Ovary (tissue), 7 donors: ENCODE measurements at regions not wholly inside any gene's neighbourhood (a gene's known extent, or its start where the extent isn't known, plus 50 kb on each side); places are given as distances from the start of the nearest gene placed in this dataset.

Experiments used
- DNase-seq, 5 donors: peaks; one replicate each; pipeline ENCODE4 v3.0.0-alpha.2; 2019 to 2020
- H3K27ac ChIP-seq, 2 donors: fragments of 200-600 bp; one replicate each; pipeline versions ENCODE4 v1.5.1 to v1.8.0; 2019 to 2022
- H3K27me3 ChIP-seq: fragments of 200-600 bp; one replicate; pipeline ENCODE4 v1.8.0; 2022
- H3K36me3 ChIP-seq: fragments of 200-600 bp; sonication (generic); one replicate; pipeline ENCODE4 v1.5.1; 2019
- H3K4me1 ChIP-seq: one replicate; pipeline ENCODE4 v1.8.1; 2013; ENCODE audit warnings: mild to moderate bottlenecking, moderate library complexity; ENCODE audit not compliant: insufficient read depth
- H3K4me3 ChIP-seq: fragments of 200-600 bp; sonication (generic); one replicate; pipeline ENCODE4 v1.5.1; 2017
- H3K9me3 ChIP-seq, 2 donors: fragments of 200-600 bp in 1 of 2; sonication (generic) in 1 of 2; one replicate each; pipeline versions ENCODE4 v1.5.1 to v1.8.1; 2013 to 2019; ENCODE audit warnings: mild to moderate bottlenecking in 1 of 2, moderate library complexity in 1 of 2
- EP300 ChIP-seq: sonication (generic); formaldehyde crosslinking; IDR thresholded peaks from one replicate; pipeline ENCODE4 v1.6.1; 2017; ENCODE audit warnings: antibody characterized with exemption
- POLR2A ChIP-seq: fragments of 450-650 bp; IDR thresholded peaks from one replicate; pipeline ENCODE4 v1.6.1; 2017; ENCODE audit warnings: antibody characterized with exemption, mild to moderate bottlenecking, moderate library complexity
- WGBS, 3 donors: extraction: QIAGEN DNeasy Blood & Tissue Kit in 1 of 3; methylation state at CpG; one replicate each; pipeline versions ENCODE4 v1.1.5 to v1.1.7; 2013 to 2017; 5-methylcytosine and 5-hydroxymethylcytosine counted together
- intact Hi-C, 4 donors: fragments of 100-400 bp; cut with DNase I; formaldehyde crosslinking; loops; one replicate each; pipeline versions ENCODE4 v1.11.0 to v1.15.1; 2022 to 2023
- TF ChIP-seq, protein P1 (sequence below), 3 donors: fragments of 450-650 bp in 2 of 3; fragments of 200-600 bp in 1 of 3; IDR thresholded peaks; one replicate each; pipeline versions ENCODE4 v1.5.1 to v1.8.0; 2016 to 2022; ENCODE audit warnings: antibody characterized with exemption in 3 of 3, mild to moderate bottlenecking in 1 of 3
- donor health status: DM: no; HTN: no; CAD: no; lungs with moderate emphysema.
- donor health status: DM: no; HTN: no; CAD: no.
- donor health status: Bipolar disorder and iron deficiency.
- donor health status: DM: no; HTN: no; CAD: no.
- donor health status: DM: yes; HTN: yes; CAD: no.

DNA sequence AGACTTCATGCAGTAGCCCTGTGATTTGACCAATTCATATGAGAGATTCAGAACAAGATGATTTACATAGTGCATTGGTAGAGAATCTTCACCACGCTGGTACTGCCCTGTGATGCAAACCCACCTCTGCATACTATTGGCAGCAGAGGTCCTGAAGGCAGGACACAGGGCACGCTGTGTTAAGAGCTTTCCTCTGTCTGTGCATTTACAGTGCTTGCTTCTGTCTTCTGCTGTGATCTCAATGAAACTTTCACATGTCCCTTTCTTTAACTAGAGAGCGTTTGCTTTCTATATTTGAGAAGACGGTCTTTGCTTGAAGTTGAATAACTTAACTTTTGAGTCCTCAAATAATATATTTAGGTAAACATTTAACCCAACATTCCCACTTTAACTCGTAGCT lies 219.0 kb upstream of the SPRY2 start:
- WGBS, 3 donors: 73 to 94% (median 83%) methylated on average over 5 of the region's 5 CpGs
- Histone ChIP-seq H3K36me3 (no peaks in the 10 kb centered on the region), H3K4me3 (no peak overlapping the region), H3K4me1 (no peaks in the 10 kb centered on the region), H3K27ac (no peak overlapping the region), H3K9me3 (no peaks in the 10 kb centered on the region), H3K27me3 (no peaks in the 10 kb centered on the region)
- intact Hi-C loops: no loop called here
- DNase-seq: no peak
- no peak for TF ChIP-seq EP300
- TF ChIP-seq, protein P1, sequence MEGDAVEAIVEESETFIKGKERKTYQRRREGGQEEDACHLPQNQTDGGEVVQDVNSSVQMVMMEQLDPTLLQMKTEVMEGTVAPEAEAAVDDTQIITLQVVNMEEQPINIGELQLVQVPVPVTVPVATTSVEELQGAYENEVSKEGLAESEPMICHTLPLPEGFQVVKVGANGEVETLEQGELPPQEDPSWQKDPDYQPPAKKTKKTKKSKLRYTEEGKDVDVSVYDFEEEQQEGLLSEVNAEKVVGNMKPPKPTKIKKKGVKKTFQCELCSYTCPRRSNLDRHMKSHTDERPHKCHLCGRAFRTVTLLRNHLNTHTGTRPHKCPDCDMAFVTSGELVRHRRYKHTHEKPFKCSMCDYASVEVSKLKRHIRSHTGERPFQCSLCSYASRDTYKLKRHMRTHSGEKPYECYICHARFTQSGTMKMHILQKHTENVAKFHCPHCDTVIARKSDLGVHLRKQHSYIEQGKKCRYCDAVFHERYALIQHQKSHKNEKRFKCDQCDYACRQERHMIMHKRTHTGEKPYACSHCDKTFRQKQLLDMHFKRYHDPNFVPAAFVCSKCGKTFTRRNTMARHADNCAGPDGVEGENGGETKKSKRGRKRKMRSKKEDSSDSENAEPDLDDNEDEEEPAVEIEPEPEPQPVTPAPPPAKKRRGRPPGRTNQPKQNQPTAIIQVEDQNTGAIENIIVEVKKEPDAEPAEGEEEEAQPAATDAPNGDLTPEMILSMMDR (IDR thresholded peaks at IDR 0.05): no peak
- no peak for TF ChIP-seq POLR2A

DNA sequence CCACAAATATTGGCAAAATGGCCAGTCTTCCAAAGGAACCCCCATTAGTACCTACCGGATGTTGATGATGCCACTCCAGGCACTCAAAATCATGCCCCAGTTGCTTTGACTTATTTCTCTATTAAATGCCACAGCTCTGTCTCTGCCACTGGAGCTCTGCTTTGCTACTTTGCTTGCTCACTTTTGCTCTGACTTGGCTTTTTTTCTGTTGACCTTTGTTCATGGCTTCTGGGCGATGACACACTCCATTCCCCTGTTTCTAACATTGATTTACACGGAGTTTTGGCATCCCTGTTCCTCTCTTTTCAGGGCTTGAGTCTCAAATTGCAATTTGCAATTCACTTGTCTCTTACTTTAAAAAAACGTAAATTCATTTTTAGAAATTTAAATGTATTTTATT lies 217.1 kb upstream of the SPRY2 start:
- Histone ChIP-seq H3K27ac (no peak overlapping the region), H3K9me3 (no peaks in the 10 kb centered on the region), H3K36me3 (no peaks in the 10 kb centered on the region), H3K27me3 (no peaks in the 10 kb centered on the region), H3K4me3 (no peak overlapping the region), H3K4me1 (no peaks in the 10 kb centered on the region)
- DNase-seq: no peak
- no peak for TF ChIP-seq EP300
- TF ChIP-seq, protein P1 (IDR thresholded peaks at IDR 0.05): no peak
- TF ChIP-seq POLR2A: no peak
- intact Hi-C loops: no loop called here
- WGBS, 3 donors: 76 to 85% (median 78%) methylated on average over 4 of the region's 4 CpGs

- Histone ChIP-seq H3K27me3 (no peaks in the 10 kb centered on the region), H3K9me3 (no peaks in the 10 kb centered on the region), H3K4me3 (no peak overlapping the region), H3K4me1 (no peaks in the 10 kb centered on the region), H3K36me3 (no peaks in the 10 kb centered on the region), H3K27ac (no peak overlapping the region)
- intact Hi-C loops: no loop called here
- TF ChIP-seq POLR2A: no peak
- TF ChIP-seq, protein P1 (IDR thresholded peaks at IDR 0.05): no peak
- TF ChIP-seq EP300: no peak
- no peak for DNase-seq
- WGBS, 3 donors: 67 to 70% (median 67%) methylated on average over 5 of the region's 5 CpGs
These were observed 215.1 kb upstream of the SPRY2 start for GRCh38 chr13:80555796-80556678.

DNA sequence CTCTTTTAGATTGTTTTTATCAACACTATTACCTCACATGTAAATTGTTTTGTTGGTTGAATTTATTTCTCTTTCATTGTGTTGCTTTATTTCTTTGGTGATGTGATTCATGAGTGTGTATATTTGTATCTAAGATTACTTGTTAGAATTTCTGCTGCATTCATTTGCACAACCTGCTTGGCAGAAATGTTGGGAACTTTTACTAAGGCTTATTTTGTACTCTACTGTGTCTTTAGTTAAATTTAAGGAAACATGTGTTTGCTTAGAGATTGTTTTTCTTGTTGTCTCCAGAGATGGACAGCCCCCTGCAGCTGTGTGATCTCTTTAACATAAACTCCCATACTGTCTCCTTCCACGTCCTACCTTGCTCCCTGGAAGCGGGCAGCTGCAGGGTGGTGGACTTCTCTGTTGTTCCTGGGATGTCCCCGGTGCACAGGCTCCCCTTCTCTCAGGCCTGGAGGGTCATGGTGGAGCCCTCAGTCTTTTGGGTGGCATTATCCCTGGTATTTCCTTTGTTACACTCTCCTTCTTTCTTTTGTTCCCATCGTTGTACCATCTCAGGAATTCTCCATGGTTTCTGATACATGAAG lies 212.0 kb upstream of the SPRY2 start:
- no peak for DNase-seq
- TF ChIP-seq EP300 (no peak), POLR2A (no peak)
- TF ChIP-seq, protein P1 (IDR thresholded peaks at IDR 0.05): no peak
- Histone ChIP-seq H3K9me3 (no peaks in the 10 kb centered on the region), H3K4me1 (no peaks in the 10 kb centered on the region), H3K4me3 (no peak overlapping the region), H3K27me3 (no peaks in the 10 kb centered on the region), H3K36me3 (no peaks in the 10 kb centered on the region), H3K27ac (no peak overlapping the region)
- 23 to 47% (median 29%) methylated on average over 4 of the region's 4 CpGs for WGBS, 3 donors
- intact Hi-C loops: no loop called here
